Calu3 (cell line): ENCODE measurements at regions not wholly inside any gene's neighbourhood (a gene's known extent, or its start where the extent isn't known, plus 50 kb on each side); places are given as distances from the start of the nearest gene placed in this dataset.

Source experiments
- BruUV-seq: library from RNA; stranded (reverse); fragments of 400-500 nt; replicated peaks from 2 replicates; lab custom pipeline; 2021; lab: Mats Ljungman, UMichigan
- CTCF ChIA-PET: fragments of 300-600 bp; sonication (Branson Sonifier 250); formaldehyde crosslinking; loops from one replicate; lab custom pipeline; 2022; ENCODE audit warnings: antibody characterized with exemption; lab: Charles Lee
- DNase-seq: peaks from one replicate; pipeline ENCODE4 v3.0.0; 2022
- H3K27ac Mint-ChIP-seq: one replicate; pipeline ENCODE4 v1.8.0; 2022; ENCODE audit warnings: mixed read lengths; ENCODE audit not compliant: unreplicated experiment
- H3K27me3 Mint-ChIP-seq: one replicate; pipeline ENCODE4 v1.8.0; 2022; ENCODE audit warnings: mixed read lengths; ENCODE audit not compliant: unreplicated experiment
- H3K36me3 Mint-ChIP-seq: one replicate; pipeline ENCODE4 v1.8.0; 2022; ENCODE audit warnings: mild to moderate bottlenecking, moderate library complexity, mixed read lengths; ENCODE audit not compliant: insufficient read depth, unreplicated experiment
- H3K4me1 Mint-ChIP-seq: one replicate; pipeline ENCODE4 v1.8.0; 2022; ENCODE audit warnings: mild to moderate bottlenecking, low read depth, mixed read lengths; ENCODE audit not compliant: unreplicated experiment
- H3K4me3 Mint-ChIP-seq: one replicate; pipeline ENCODE4 v1.8.0; 2022; ENCODE audit warnings: mild to moderate bottlenecking, low read depth, moderate library complexity, mixed read lengths; ENCODE audit not compliant: unreplicated experiment
- H3K9me3 Mint-ChIP-seq: one replicate; pipeline ENCODE4 v1.8.0; 2022; ENCODE audit warnings: low read depth, mixed read lengths; ENCODE audit not compliant: unreplicated experiment
- intact Hi-C: fragments of 100-400 bp; cut with micrococcal nuclease; formaldehyde crosslinking; loops from one replicate; pipeline ENCODE4 v1.10.0; 2022; ENCODE audit not compliant: unreplicated experiment
- TF ChIP-seq, protein P1 (sequence below): fragments of 200-600 bp; IDR thresholded peaks from one replicate; pipeline ENCODE4 v1.8.0; 2022; ENCODE audit warnings: antibody characterized with exemption; ENCODE audit not compliant: unreplicated experiment

DNA sequence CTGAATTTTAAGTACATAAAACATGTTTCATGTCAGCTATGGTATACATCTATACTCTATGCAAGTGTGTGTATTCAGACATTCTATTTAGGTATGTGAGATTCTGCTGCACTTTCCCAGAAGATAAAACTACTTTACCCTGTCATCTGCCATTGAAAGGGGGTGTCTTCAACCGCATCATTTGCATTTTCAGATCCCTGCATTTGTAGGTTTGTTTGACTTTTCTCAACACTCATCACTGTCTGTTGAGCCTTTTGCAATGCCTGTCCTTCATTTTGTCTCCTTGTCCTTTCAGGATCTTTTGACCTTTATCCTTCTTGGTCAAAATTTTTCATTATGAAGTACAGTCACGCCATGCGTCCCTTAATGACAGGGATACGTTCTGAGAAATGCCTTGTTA lies 103.5 kb downstream of the TMA16 start:
- Mint-ChIP-seq H3K27me3 (no peaks in the 10 kb centered on the region), H3K27ac (no peak overlapping the region), H3K4me1 (no peaks in the 10 kb centered on the region), H3K4me3 (no peak overlapping the region), H3K36me3 (no peaks in the 10 kb centered on the region), H3K9me3 (no peaks in the 10 kb centered on the region)
- BruUV-seq: no TSS peak
- CTCF ChIA-PET: no interaction called here
- TF ChIP-seq, protein P1, sequence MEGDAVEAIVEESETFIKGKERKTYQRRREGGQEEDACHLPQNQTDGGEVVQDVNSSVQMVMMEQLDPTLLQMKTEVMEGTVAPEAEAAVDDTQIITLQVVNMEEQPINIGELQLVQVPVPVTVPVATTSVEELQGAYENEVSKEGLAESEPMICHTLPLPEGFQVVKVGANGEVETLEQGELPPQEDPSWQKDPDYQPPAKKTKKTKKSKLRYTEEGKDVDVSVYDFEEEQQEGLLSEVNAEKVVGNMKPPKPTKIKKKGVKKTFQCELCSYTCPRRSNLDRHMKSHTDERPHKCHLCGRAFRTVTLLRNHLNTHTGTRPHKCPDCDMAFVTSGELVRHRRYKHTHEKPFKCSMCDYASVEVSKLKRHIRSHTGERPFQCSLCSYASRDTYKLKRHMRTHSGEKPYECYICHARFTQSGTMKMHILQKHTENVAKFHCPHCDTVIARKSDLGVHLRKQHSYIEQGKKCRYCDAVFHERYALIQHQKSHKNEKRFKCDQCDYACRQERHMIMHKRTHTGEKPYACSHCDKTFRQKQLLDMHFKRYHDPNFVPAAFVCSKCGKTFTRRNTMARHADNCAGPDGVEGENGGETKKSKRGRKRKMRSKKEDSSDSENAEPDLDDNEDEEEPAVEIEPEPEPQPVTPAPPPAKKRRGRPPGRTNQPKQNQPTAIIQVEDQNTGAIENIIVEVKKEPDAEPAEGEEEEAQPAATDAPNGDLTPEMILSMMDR: no peak
- no peak for DNase-seq
- intact Hi-C loops: no loop called here

DNA sequence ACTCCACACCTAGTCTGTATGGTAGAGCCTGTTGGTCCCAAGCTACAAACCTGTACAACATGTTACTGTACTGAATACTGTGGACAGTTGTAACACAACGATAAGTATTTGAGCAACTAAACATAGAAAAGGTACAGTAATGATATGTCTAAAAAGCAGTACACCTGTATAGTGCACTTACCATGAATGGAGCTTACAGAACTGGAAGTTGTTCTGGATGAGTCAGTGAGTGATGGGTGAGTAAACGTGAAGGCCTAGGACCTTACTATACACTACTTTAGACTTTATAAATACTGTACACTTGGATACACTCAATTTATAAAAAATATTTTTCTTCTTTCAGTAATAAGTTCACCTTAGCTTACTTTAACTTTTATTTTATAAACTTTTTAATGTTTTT lies 104.0 kb downstream of the TMA16 start:
- Mint-ChIP-seq H3K4me3 (no peak overlapping the region), H3K27me3 (no peaks in the 10 kb centered on the region), H3K9me3 (no peaks in the 10 kb centered on the region), H3K27ac (no peak overlapping the region), H3K4me1 (no peaks in the 10 kb centered on the region), H3K36me3 (no peaks in the 10 kb centered on the region)
- TF ChIP-seq, protein P1: no peak
- no TSS peak for BruUV-seq
- DNase-seq: no peak
- intact Hi-C loops: no loop called here
- CTCF ChIA-PET: no interaction called here

DNA sequence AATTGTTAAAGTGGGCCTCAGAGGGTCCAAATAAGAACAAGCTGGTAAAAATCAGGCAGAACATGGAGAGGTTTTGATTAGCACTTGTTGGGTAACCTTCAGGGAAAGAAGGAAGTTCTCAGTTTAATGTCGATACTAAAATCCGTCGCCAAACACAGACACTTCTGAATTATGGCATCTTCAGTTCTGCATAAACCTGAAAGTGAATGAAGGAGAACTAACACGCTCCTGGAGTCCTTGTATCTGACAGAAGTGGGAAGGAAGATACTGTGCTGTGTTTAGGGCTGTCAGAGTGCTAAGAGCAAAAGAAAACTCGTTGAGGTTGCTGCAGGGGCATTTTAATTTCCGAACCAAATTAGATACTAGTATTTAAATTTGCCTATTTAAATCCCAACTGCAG lies 106.2 kb downstream of the TMA16 start:
- Mint-ChIP-seq H3K27ac (no peak overlapping the region), H3K4me1 (peaks cover 9% of the 10 kb centered on the region), H3K27me3 (no peaks in the 10 kb centered on the region), H3K36me3 (no peaks in the 10 kb centered on the region), H3K9me3 (no peaks in the 10 kb centered on the region), H3K4me3 (no peak overlapping the region)
- TF ChIP-seq, protein P1: no peak
- CTCF ChIA-PET: no interaction called here
- no TSS peak for BruUV-seq
- DNase-seq: no peak
- intact Hi-C loops: no loop called here

DNA sequence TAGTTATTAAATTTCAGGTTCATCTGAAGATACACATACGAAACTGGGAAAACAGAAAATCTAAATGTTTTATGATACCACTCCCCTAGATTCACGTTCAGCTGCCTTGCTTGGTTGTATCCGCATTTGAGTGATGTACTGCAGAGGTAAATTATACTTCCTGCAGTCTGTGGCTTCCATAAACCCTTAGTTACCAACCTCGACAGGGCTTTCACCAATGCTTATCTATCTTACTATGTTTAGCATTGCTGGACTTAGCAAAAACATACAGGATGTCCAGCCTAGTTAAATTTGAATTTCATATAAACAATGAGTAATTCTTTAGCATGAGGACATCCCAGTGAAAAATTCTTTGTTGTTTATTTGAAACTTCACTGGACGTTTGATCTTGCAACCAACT lies 108.8 kb downstream of the TMA16 start:
- intact Hi-C loops: no loop called here
- CTCF ChIA-PET: no interaction called here
- TF ChIP-seq, protein P1: no peak
- no peaks in the 10 kb centered on the region for H3K9me3 Mint-ChIP-seq
- DNase-seq: no peak
- peaks cover 9% of the 10 kb centered on the region for H3K4me1 Mint-ChIP-seq
- BruUV-seq: no TSS peak
- H3K36me3 Mint-ChIP-seq: no peaks in the 10 kb centered on the region
- no peaks in the 10 kb centered on the region for H3K27me3 Mint-ChIP-seq
- no peak overlapping the region for H3K4me3 Mint-ChIP-seq
- no peak overlapping the region for H3K27ac Mint-ChIP-seq
